Inflammatory macrophage (primary cell): ENCODE measurements at regions not wholly inside any gene's neighbourhood (a gene's known extent, or its start where the extent isn't known, plus 50 kb on each side); places are given as distances from the start of the nearest gene placed in this dataset.
"Not testable (repeated sequence)": the region's sequence is repeated elsewhere in the genome, so short reads cannot be mapped to it uniquely, and the experiment has no call there.

Experiments
- DNase-seq, 2 donors: peaks; one replicate each; pipeline ENCODE4 v3.0.0-alpha.2; 2020 to 2022

DNA sequence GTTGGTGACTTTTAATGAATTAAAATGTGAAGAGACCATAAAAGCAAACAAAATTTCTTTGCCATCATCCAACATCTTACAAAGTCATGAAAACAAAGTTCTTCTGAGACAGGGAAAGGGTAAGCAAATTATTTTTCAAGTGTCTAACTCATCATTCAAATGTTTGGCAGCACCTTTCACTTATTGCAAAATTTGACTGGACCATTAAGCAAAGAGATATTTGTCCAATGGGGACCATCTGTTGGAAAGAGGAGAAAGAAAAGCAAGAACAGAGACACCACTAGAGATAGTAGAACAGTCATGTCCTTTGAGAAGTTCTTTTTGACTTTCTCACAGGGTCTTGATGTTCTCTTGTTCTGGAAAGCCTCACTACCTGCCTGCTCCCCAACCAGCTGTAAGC is 330.1 kb downstream of the PAPSS1 start:
- no peak for DNase-seq

DNA sequence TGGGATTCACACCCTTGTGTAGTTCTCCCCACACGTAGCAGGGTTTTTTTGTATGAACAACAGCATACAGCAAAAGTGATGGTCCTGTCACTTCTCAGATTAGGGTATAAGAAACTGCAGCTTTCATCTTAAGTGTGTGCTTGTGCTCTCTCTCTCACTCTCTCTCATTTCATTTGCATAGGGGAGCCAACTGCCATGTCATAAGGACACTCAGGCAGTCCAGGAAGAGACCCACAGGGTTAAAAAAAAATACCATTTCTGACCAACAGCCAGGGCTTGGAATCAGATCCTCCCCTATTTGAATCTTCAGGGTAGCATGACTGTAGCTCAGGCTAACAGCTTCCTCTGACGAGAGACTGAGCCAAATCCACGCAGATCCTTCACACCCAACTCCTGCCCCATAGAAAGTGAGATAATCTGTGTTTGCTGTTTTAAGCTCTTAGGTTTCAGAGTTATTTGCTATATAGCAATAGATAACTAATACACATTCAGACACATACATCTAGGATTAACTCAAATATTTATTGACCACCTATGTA is 331.2 kb downstream of the PAPSS1 start:
- no peak for DNase-seq

- no peak for DNase-seq
Measured at GRCh38 chr4:107380836-107381438, 339.1 kb downstream of the PAPSS1 start.

GRCh38 chr4:107380190-107380589 is 339.8 kb downstream of the PAPSS1 start:
- DNase-seq, result no peak

GRCh38 chr4:107379054-107379869 is 340.8 kb downstream of the PAPSS1 start:
- DNase-seq, result no peak

DNA sequence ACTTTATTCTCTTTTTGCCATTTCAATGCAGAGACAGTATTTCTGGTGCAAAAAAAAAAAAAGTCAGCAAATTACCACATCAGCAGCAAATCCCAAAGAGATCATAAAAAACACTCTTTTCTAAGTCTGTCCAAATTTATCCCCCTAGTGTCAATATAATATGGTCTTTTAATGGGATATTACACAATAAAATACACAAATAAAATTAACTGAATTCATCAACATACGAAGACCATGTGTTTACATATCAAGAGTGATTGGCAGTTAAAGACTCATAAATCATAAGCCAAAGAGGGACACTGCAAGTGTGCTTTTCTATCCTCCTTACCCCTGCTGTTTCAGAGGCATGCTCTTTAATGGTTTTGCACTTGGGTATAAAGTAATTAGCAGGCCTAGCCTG is 340.2 kb upstream of the DKK2 start:
- no peak for DNase-seq

DNA sequence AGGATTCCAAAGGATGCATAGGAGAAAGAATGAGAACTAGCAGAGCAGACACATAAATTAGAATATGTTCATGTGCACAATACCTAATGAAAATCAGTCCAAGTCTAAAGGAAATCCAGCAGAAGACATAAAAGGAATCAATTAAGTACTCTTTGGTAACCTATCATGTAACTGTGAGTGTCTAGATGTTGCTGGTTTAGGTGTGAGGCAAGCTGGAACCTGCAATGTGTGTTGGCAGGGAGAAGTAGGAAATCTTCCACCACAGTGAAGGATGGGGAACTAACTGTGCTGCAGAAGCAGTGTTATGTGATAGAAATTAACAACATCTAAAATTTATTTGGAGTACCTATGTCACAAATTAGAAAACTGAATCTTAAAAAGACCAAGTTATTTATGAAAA is 330.8 kb upstream of the DKK2 start:
- DNase-seq, result no peak

DNA sequence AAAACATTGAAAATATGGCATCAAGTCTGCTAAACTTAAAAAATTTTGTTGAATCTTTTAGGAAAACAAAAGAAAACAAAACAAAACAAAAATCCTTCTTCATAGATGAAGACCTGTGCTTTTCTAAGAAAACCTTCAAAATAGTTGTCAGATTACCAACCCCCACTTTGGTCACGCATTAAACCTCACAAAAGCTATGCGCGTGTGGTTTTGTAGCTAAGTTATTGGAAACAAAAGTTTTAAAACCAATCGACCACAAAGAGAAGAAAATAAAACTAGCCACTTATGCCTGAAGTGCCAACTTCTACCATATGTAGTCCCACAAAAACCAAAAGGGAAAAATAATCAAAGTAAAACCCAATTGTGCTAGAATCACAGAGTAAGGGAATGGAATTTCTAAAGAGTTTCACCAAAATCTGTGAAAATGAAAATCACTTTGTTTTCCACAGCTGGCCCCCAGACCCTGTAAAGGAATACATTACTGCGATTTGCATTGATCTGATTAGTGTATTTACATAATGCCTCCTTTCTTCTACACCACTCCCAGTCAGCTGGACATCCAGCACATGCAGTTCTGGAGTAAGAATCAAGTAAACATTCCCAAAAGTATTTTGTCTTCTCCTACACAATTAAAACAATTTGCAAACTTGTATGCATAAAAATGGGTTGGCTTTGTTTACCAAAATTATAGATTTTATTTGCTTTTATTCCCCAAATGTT is 330.1 kb upstream of the DKK2 start:
- no peak for DNase-seq

DNA sequence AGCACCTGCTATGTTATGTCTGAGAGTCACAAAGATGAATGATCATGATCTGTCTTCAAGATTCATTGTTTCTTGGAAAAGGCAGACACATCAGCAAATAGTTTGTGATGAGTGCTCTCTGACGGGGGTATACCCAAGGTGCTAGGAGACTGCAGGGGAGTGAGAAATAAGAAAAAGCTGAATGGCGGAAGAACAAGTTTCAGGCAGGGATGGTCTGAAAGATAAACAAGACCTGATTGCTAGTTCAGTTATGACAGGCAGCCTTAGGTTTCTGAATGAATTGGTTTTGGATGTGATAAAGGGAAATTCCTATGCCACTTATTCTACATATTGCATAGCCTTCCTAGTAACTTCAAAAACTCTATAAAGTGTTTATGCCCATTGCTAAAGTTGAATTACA is 327.0 kb upstream of the DKK2 start:
- DNase-seq, result no peak

GRCh38 chr4:107359208-107359607 is 323.1 kb upstream of the DKK2 start:
- no peak for DNase-seq

- DNase-seq, result not testable (repeated sequence)
Measured at GRCh38 chr4:107354304-107354703, 318.2 kb upstream of the DKK2 start.

GRCh38 chr4:107351196-107351595 is 315.1 kb upstream of the DKK2 start:
- no peak for DNase-seq

DNA sequence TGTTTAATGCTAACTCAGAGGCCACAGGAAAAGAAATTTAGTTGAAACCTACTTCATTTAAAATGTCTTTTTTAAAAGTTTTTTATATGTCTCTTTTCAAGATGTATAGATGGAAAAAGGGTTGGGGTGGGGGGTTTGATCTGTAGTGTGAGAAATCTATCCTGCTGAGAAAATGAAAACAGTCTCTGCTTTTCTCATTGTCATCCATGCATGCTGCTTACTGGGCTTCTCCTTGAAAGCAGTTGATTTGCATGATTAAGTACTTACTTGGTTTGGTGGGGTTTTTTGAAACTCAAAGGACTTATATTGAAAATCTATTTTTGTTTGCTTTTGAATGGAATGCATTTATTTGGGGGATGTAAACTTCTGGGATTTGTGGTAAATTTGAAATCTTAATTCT is 313.6 kb upstream of the DKK2 start:
- DNase-seq, result no peak

DNA sequence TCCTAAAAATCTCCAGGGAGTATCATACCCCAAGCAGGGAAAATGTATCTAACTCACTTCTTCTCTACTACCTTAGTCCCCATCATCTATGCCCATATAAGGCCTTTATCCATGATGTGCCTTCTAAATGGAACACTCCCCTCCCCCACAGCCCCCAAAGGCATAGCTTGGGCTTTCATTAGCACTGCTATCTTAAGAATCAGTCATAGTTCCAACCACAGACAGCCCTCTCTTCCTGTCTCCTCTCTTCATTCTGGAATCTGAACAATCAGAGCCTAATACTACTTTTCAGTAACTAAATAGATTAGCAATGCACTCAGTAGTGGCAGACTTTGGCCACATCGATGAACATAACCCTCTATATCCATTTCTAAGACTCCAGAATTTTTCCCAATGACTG is 313.2 kb upstream of the DKK2 start:
- DNase-seq, result no peak

- no peak for DNase-seq
Measured at GRCh38 chr4:107348188-107349050, 312.3 kb upstream of the DKK2 start.

DNA sequence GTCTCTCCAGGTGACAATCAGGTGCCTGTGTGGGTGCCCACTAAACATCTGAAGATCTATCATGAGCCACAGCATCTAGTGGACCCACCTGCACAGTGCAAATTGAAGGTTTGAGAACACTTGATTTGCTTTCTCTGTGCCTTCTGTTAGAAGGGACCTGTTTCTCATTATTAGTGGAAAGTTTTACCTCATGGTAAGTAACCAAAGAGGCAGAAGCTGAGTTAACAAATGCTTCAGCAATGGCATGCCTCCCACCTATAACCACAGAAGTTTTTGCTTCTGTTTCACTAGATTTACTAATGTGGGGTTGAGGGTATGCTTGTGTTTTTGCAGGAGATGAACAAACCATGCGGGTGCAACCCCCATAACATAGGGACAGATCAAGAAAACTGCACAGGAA is 297.4 kb upstream of the DKK2 start:
- no peak for DNase-seq

DNA sequence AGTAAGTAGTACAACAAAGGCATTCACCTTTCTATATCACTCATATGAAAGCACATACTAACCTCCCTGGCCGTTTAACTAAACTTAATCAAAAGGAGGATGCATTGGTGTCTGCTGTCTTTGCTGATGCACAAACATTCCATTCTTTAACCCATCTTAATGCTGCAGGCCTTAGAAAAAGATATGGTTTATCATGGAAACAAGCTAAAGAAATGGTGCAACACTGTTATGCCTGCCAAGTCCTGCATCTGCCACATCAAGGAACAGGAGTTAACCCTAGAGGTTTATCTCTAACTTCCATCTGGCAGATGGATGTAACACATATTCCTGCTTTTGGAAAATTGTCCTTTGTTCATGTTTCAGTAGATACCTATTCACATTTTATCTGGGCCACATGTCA is 296.5 kb upstream of the DKK2 start:
- DNase-seq, result not testable (repeated sequence)

- DNase-seq, result no peak
Measured at GRCh38 chr4:107330916-107331315, 294.8 kb upstream of the DKK2 start.

- DNase-seq, result no peak
Measured at GRCh38 chr4:107319386-107319785, 283.3 kb upstream of the DKK2 start.

- DNase-seq, result no peak
Measured at GRCh38 chr4:107318078-107318477, 282.0 kb upstream of the DKK2 start.

GRCh38 chr4:107317611-107318010 is 281.5 kb upstream of the DKK2 start:
- DNase-seq, result no peak

GRCh38 chr4:107315584-107315983 is 279.5 kb upstream of the DKK2 start:
- DNase-seq, result no peak

DNA sequence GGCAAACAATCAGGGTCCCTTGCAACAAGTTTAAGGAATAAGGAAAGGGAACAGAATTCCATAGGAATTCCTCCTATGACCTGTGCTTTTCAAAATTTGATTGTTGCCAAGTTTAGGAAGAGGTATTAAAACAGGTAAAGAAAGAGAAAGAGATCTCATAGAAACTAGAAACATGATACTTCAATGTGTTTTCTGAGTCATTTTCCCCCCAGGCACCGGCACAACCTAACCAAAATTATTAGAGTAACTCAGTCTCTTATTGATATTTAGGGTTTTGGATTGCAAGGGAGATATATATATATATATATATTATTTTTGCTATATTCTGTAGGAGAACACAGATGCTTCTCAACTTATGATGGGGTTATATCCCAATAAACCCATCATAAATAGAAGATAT is 278.0 kb upstream of the DKK2 start:
- DNase-seq, result no peak
